Endothelial cell of umbilical vein (primary cell): ENCODE measurements at regions not wholly inside any gene's neighbourhood (a gene's known extent, or its start where the extent isn't known, plus 50 kb on each side); places are given as distances from the start of the nearest gene placed in this dataset.

Source experiments
- EZH2 ChIP-seq: IDR thresholded peaks from 2 replicates; pipeline ENCODE4 v1.6.1; 2012; ENCODE audit warnings: borderline replicate concordance, low read depth, mild to moderate bottlenecking, moderate library complexity, low read length, inconsistent platforms; ENCODE audit not compliant: severe bottlenecking
- GATA2 ChIP-seq: IDR thresholded peaks from 2 replicates; pipeline ENCODE4 v1.7.0; 2011; ENCODE audit warnings: low read depth, mild to moderate bottlenecking, moderate library complexity, mixed read lengths, low read length; ENCODE audit not compliant: insufficient read length, insufficient read depth
- JUN ChIP-seq: IDR thresholded peaks from 2 replicates; pipeline ENCODE4 v1.6.1; 2011; ENCODE audit warnings: borderline replicate concordance, low read depth; ENCODE audit not compliant: insufficient read length, insufficient read depth
- MYC ChIP-seq: IDR thresholded peaks from one replicate; pipeline ENCODE4 v1.6.1; 2011; ENCODE audit warnings: mild to moderate bottlenecking, low read depth, low read length
- POLR2AphosphoS5 ChIP-seq: IDR thresholded peaks from 2 replicates; pipeline ENCODE4 v1.6.1; 2012; ENCODE audit warnings: low read depth, mild to moderate bottlenecking, control low read depth, low read length, moderate library complexity; ENCODE audit not compliant: insufficient read depth
- TF ChIP-seq, protein P1 (sequence below): IDR thresholded peaks from 2 replicates; pipeline ENCODE4 v1.6.1; 2011; ENCODE audit not compliant: insufficient read depth, insufficient read length
- TF ChIP-seq, protein P2 (sequence below), 2 donors: IDR thresholded peaks; 1 replicate in 1 of 2; 2 replicates in 1 of 2; pipeline ENCODE4 v1.5.1; 2011; ENCODE audit warnings: low read length in 2 of 2, mild to moderate bottlenecking in 2 of 2, moderate library complexity in 2 of 2, control low read depth in 1 of 2, inconsistent platforms in 1 of 2, low read depth in 1 of 2; ENCODE audit not compliant: insufficient read depth in 1 of 2; ENCODE audit errors: extremely low read depth in 1 of 2

DNA sequence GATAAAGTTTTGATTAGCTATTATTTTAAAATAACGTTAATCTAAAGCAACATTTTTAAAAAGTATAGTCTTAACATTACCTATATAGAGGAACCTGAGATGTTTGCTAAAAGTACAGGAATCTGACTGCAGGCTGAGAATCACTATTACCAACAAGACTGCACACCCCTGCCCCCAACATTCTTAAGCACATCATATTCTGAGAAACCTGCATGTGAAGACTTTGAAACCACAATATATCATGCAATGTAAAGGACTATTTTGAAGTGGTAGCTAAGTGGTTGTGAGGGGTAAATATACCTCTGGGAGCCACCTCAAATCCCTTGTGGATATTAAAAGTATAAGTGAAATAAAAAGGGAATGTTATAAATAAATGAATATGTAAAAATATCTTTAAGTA is 119.0 kb upstream of the KLF12 start:
- TF ChIP-seq GATA2 (no peak), POLR2AphosphoS5 (no peak), EZH2 (no peak), JUN (no peak), MYC (no peak)
- TF ChIP-seq, protein P1, sequence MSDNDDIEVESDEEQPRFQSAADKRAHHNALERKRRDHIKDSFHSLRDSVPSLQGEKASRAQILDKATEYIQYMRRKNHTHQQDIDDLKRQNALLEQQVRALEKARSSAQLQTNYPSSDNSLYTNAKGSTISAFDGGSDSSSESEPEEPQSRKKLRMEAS, result no peak
- TF ChIP-seq, protein P2, sequence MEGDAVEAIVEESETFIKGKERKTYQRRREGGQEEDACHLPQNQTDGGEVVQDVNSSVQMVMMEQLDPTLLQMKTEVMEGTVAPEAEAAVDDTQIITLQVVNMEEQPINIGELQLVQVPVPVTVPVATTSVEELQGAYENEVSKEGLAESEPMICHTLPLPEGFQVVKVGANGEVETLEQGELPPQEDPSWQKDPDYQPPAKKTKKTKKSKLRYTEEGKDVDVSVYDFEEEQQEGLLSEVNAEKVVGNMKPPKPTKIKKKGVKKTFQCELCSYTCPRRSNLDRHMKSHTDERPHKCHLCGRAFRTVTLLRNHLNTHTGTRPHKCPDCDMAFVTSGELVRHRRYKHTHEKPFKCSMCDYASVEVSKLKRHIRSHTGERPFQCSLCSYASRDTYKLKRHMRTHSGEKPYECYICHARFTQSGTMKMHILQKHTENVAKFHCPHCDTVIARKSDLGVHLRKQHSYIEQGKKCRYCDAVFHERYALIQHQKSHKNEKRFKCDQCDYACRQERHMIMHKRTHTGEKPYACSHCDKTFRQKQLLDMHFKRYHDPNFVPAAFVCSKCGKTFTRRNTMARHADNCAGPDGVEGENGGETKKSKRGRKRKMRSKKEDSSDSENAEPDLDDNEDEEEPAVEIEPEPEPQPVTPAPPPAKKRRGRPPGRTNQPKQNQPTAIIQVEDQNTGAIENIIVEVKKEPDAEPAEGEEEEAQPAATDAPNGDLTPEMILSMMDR (IDR thresholded peaks at IDR 0.05; ENCODE audit: extremely low read depth in 1 of 2, insufficient read depth in 1 of 2, low read depth in 1 of 2, low read length in 2 of 2), result no peak
